Liver (tissue), 7 donors: ENCODE measurements at regions not wholly inside any gene's neighbourhood (a gene's known extent, or its start where the extent isn't known, plus 50 kb on each side); places are given as distances from the start of the nearest gene placed in this dataset.

Source experiments
- DNase-seq: peaks from one replicate; pipeline ENCODE4 v3.0.0-alpha.2; 2017; ENCODE audit warnings: low spot score
- H3K27ac ChIP-seq, 2 donors: one replicate each; pipeline ENCODE4 v1.7.0; 2013; ENCODE audit warnings: inconsistent platforms in 2 of 2, low read length in 2 of 2, control low read depth in 1 of 2, low read depth in 1 of 2, mild to moderate bottlenecking in 1 of 2
- H3K27me3 ChIP-seq, 4 donors: one replicate each; pipeline versions ENCODE4 v1.6.1 to v1.7.0; 2013; ENCODE audit warnings: low read length in 3 of 4, inconsistent platforms in 1 of 4, mild to moderate bottlenecking in 1 of 4, moderate library complexity in 1 of 4; ENCODE audit not compliant: control insufficient read depth in 4 of 4, insufficient read depth in 4 of 4
- H3K36me3 ChIP-seq, 4 donors: one replicate each; pipeline versions ENCODE4 v1.6.1 to v1.7.0; 2013; ENCODE audit warnings: low read length in 3 of 4, mild to moderate bottlenecking in 3 of 4, low read depth in 1 of 4, moderate library complexity in 1 of 4; ENCODE audit not compliant: control insufficient read depth in 4 of 4, insufficient read depth in 3 of 4
- H3K4me1 ChIP-seq, 4 donors: one replicate each; pipeline versions ENCODE4 v1.6.1 to v1.7.0; 2013; ENCODE audit warnings: low read length in 3 of 4, mild to moderate bottlenecking in 3 of 4, moderate library complexity in 1 of 4; ENCODE audit not compliant: control insufficient read depth in 4 of 4, insufficient read depth in 4 of 4
- H3K4me3 ChIP-seq, 3 donors: one replicate each; pipeline versions ENCODE4 v1.6.1 to v1.7.0; 2013; ENCODE audit warnings: low read length in 3 of 3, control low read depth in 1 of 3, low read depth in 1 of 3, mild to moderate bottlenecking in 1 of 3
- H3K9ac ChIP-seq, 2 donors: one replicate each; pipeline ENCODE4 v1.7.0; 2013; ENCODE audit warnings: low read length in 2 of 2, mild to moderate bottlenecking in 2 of 2, moderate library complexity in 2 of 2, control low read depth in 1 of 2, low read depth in 1 of 2
- H3K9me3 ChIP-seq, 4 donors: one replicate each; pipeline versions ENCODE4 v1.6.1 to v1.7.0; 2013; ENCODE audit warnings: low read length in 3 of 4; ENCODE audit not compliant: control insufficient read depth in 4 of 4
- EGR1 ChIP-seq, 2 donors: IDR thresholded peaks; 2 replicates each; pipeline ENCODE4 v1.6.1; 2016 to 2018; ENCODE audit warnings: antibody characterized with exemption in 2 of 2, low read depth in 2 of 2
- FOXA1 ChIP-seq: IDR thresholded peaks from 2 replicates; pipeline ENCODE4 v1.6.1; 2016; ENCODE audit warnings: antibody characterized with exemption
- GABPA ChIP-seq, 2 donors: IDR thresholded peaks in 1 of 2; conservative IDR thresholded peaks in 1 of 2; 2 replicates each; pipeline ENCODE4 v1.6.1; 2016; ENCODE audit warnings: antibody characterized with exemption in 2 of 2, mild to moderate bottlenecking in 1 of 2, moderate library complexity in 1 of 2
- JUND ChIP-seq, 2 donors: IDR thresholded peaks; 2 replicates each; pipeline ENCODE4 v1.6.1; 2016; ENCODE audit warnings: antibody characterized with exemption in 2 of 2
- NR2F2 ChIP-seq: IDR thresholded peaks from 2 replicates; pipeline ENCODE4 v1.6.1; 2016; ENCODE audit warnings: antibody characterized with exemption
- RXRA ChIP-seq, 2 donors: IDR thresholded peaks; 2 replicates each; pipeline ENCODE4 v1.6.1; 2017 to 2018; ENCODE audit warnings: antibody characterized with exemption in 2 of 2, mild to moderate bottlenecking in 1 of 2
- SP1 ChIP-seq: IDR thresholded peaks from 2 replicates; pipeline ENCODE4 v1.6.1; 2018; ENCODE audit warnings: antibody characterized with exemption, mild to moderate bottlenecking
- TAF1 ChIP-seq: conservative IDR thresholded peaks from 2 replicates; pipeline ENCODE4 v1.6.1; 2016; ENCODE audit warnings: antibody characterized with exemption, mild to moderate bottlenecking
- WGBS: extraction: QIAGEN DNeasy Blood & Tissue Kit; methylation state at CpG from one replicate; pipeline ENCODE4 v1.1.7; 2013; 5-methylcytosine and 5-hydroxymethylcytosine counted together
- TF ChIP-seq, protein P1 (sequence below): IDR thresholded peaks from 2 replicates; pipeline ENCODE4 v1.6.1; 2016; ENCODE audit warnings: antibody characterized with exemption, mild to moderate bottlenecking
- TF ChIP-seq, protein P2 (sequence below): IDR thresholded peaks from 2 replicates; pipeline ENCODE4 v1.6.1; 2016; ENCODE audit warnings: antibody characterized with exemption
- TF ChIP-seq, protein P3 (sequence below): IDR thresholded peaks from 2 replicates; pipeline ENCODE4 v1.6.1; 2016; ENCODE audit warnings: antibody characterized with exemption
- donor health status: healthy.
- donor health status: healthy.
- donor health status: healthy.
- donor health status: healthy.

DNA sequence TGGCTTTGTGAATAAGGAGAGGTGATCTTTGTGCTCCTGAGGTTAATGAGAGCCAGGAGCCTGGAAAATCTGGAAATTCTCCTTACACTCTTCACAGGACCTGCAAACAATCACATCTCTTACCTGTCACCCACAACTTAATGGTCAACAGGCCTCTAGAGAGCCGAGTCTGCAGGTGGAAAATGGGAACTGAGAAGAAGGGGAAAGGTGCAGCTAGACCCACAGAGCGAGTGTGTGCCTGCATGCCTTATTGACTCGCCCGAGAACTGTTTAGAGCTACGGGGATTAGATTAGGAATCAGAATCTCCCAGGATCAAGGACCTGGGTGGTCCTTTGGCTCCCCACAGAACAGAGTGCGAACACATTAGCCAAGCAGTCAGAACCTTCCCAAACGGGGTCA lies 329.6 kb downstream of the PTEN start (continued):
- TF ChIP-seq, protein P1, sequence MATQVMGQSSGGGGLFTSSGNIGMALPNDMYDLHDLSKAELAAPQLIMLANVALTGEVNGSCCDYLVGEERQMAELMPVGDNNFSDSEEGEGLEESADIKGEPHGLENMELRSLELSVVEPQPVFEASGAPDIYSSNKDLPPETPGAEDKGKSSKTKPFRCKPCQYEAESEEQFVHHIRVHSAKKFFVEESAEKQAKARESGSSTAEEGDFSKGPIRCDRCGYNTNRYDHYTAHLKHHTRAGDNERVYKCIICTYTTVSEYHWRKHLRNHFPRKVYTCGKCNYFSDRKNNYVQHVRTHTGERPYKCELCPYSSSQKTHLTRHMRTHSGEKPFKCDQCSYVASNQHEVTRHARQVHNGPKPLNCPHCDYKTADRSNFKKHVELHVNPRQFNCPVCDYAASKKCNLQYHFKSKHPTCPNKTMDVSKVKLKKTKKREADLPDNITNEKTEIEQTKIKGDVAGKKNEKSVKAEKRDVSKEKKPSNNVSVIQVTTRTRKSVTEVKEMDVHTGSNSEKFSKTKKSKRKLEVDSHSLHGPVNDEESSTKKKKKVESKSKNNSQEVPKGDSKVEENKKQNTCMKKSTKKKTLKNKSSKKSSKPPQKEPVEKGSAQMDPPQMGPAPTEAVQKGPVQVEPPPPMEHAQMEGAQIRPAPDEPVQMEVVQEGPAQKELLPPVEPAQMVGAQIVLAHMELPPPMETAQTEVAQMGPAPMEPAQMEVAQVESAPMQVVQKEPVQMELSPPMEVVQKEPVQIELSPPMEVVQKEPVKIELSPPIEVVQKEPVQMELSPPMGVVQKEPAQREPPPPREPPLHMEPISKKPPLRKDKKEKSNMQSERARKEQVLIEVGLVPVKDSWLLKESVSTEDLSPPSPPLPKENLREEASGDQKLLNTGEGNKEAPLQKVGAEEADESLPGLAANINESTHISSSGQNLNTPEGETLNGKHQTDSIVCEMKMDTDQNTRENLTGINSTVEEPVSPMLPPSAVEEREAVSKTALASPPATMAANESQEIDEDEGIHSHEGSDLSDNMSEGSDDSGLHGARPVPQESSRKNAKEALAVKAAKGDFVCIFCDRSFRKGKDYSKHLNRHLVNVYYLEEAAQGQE = no peak
- TF ChIP-seq TAF1 = no peak
- no peak for TF ChIP-seq SP1

DNA sequence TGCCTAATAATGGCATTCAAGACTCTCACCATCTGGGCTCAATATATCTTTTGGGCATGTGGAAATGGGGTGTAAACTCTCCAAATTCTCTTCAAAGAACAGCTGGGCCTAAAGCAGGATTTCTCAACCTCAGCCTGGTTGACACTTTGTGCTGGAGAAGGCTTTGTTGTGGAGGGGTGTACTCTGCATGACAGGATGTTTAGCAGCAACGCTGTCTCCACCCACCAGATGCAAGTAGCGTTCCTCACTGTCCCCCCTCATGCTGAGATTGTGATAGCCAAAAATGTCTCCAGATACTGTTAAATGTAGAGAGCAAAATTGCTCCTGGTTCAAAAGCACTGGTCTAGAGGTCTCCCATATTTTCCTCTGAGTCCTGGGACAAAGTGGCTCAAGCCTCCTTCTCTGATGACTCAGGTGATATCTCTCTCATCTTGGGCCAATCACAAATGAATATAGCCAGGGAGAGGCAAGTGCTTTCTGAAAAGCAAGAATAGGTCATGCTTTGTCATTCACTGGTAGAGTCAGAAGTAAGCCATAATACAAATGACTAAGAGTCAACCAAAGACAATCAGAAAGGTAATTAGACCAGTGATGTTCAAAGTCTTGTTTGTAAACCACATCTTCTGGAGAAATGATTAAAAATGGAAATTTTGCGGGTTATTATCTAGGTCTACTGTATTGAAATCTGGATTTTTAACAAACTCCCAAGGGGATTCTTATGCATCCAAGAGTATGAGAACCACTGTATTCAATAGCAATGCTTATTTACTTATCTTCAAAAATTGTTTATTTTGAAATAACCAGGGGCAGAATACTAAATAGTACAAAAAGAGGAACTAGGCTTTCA lies 330.8 kb downstream of the PTEN start:
- no peak for DNase-seq
- TF ChIP-seq, protein P2, sequence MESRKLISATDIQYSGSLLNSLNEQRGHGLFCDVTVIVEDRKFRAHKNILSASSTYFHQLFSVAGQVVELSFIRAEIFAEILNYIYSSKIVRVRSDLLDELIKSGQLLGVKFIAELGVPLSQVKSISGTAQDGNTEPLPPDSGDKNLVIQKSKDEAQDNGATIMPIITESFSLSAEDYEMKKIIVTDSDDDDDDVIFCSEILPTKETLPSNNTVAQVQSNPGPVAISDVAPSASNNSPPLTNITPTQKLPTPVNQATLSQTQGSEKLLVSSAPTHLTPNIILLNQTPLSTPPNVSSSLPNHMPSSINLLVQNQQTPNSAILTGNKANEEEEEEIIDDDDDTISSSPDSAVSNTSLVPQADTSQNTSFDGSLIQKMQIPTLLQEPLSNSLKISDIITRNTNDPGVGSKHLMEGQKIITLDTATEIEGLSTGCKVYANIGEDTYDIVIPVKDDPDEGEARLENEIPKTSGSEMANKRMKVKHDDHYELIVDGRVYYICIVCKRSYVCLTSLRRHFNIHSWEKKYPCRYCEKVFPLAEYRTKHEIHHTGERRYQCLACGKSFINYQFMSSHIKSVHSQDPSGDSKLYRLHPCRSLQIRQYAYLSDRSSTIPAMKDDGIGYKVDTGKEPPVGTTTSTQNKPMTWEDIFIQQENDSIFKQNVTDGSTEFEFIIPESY = no peak
- TF ChIP-seq RXRA (IDR thresholded peaks at IDR 0.05) = no peak
- TF ChIP-seq NR2F2 = no peak
- TF ChIP-seq, protein P1 = no peak
- TF ChIP-seq, protein P3, sequence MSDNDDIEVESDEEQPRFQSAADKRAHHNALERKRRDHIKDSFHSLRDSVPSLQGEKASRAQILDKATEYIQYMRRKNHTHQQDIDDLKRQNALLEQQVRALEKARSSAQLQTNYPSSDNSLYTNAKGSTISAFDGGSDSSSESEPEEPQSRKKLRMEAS = no peak
- no peak for TF ChIP-seq GABPA (IDR thresholded peaks at IDR 0.05 in 1 of 2, conservative IDR thresholded peaks at IDR 0.05 in 1 of 2)
- no peak for TF ChIP-seq TAF1
- no peak for TF ChIP-seq FOXA1
- no peak for TF ChIP-seq JUND (IDR thresholded peaks at IDR 0.05)
- TF ChIP-seq SP1 = no peak
- TF ChIP-seq EGR1 (IDR thresholded peaks at IDR 0.05; ENCODE audit: low read depth in 2 of 2) = no peak

More for the DNA sequence above, 330.8 kb downstream of the PTEN start:
- Histone ChIP-seq H3K4me3 (no peak overlapping the region), H3K9me3 (no peaks in the 10 kb centered on the region), H3K4me1 (peaks cover 0 to 3% (median 3%) of the 10 kb centered on the region in 4 donors), H3K27ac (no peak overlapping the region), H3K9ac (no peak overlapping the region), H3K27me3 (no peaks in the 10 kb centered on the region), H3K36me3 (no peaks in the 10 kb centered on the region)
- 81% methylated on average over 3 of the region's 3 CpGs for WGBS
